ENCODE measurements at regions not wholly inside any gene's neighbourhood (a gene's known extent, or its start where the extent isn't known, plus 50 kb on each side); places are given as distances from the start of the nearest gene placed in this dataset.

- TF ChIP-seq CTCF (conservative IDR thresholded peaks at IDR 0.05) (no peak), ZFX (IDR thresholded peaks at IDR 0.05) (no peak)
Measured at GRCh38 chr11:133597236-133597635, 64.9 kb upstream of the OPCML start.

Measured in C4-2B (cell line).